A549 (cell line): ENCODE measurements at regions not wholly inside any gene's neighbourhood (a gene's known extent, or its start where the extent isn't known, plus 50 kb on each side); places are given as distances from the start of the nearest gene placed in this dataset.

Source experiments
- ATAC-seq, 2 experiments: fragments of 200-7000 bp in 1 of 2; fragments of >200 bp in 1 of 2; cut with Nextera tagmentation in 1 of 2; cut with Tn5 transposase in 1 of 2; 3 replicates each; pipeline versions ENCODE4 v1.8.0 to v1.9.1; 2018 to 2020; ENCODE audit warnings: mild to moderate bottlenecking in 1 of 2, moderate library complexity in 1 of 2
- CTCF ChIA-PET: fragments of 300-600 bp; sonication (Branson Sonifier 250); formaldehyde crosslinking; extraction: SDS; loops from one replicate; lab custom pipeline; 2021; ENCODE audit warnings: antibody characterized with exemption, inconsistent platforms; lab: Yijun Ruan, JAX
- POLR2A ChIA-PET: fragments of 350-600 bp; formaldehyde crosslinking; extraction: SDS; loops from one replicate; lab custom pipeline; 2021; ENCODE audit warnings: antibody characterized with exemption, inconsistent platforms; lab: Yijun Ruan, JAX
- DNase-seq, 2 experiments: peaks; one replicate each; pipeline versions ENCODE4 v3.0.0 to v3.0.0-alpha.2; 2011 to 2016; ENCODE audit warnings: low read depth in 1 of 2, low spot score in 1 of 2
- FAIRE-seq: peaks from 2 replicates; lab custom pipeline; 2011; peaks lifted over from hg19 to GRCh38; lab: Jason Lieb, UNC
- H3K27ac ChIP-seq, 2 experiments: fragments of >200 bp; sonication (Bioruptor Twin); formaldehyde crosslinking; 3 replicates each; pipeline ENCODE4 v1.5.1; 2016 to 2017
- H3K4me1 ChIP-seq: fragments of >200 bp; sonication (Bioruptor Twin); formaldehyde crosslinking; 3 replicates; pipeline ENCODE4 v1.6.1; 2016
- H3K4me2 ChIP-seq: fragments of >200 bp; sonication (Bioruptor Twin); formaldehyde crosslinking; 3 replicates; pipeline ENCODE4 v1.6.1; 2016
- H3K4me3 ChIP-seq: fragments of >200 bp; sonication (Bioruptor Twin); formaldehyde crosslinking; 3 replicates; pipeline ENCODE4 v1.5.1; 2016
- H3K9me3 ChIP-seq: fragments of >200 bp; sonication (Bioruptor Twin); formaldehyde crosslinking; 3 replicates; pipeline ENCODE4 v1.6.1; 2016
- CEBPB ChIP-seq, 2 experiments: fragments of >200 bp in 1 of 2; sonication (Bioruptor Twin) in 1 of 2; formaldehyde crosslinking in 1 of 2; IDR thresholded peaks; 2 replicates each; pipeline ENCODE4 v1.6.1; 2012 to 2016
- CHD2 ChIP-seq: fragments of 150-350 bp; IDR thresholded peaks from 2 replicates; pipeline ENCODE4 v1.6.1; 2014; ENCODE audit warnings: low read length; ENCODE audit not compliant: partially characterized antibody
- EHF ChIP-seq: fragments of 250-450 bp; sonication (Bioruptor Pico); IDR thresholded peaks from 2 replicates; pipeline ENCODE4 v1.5.0; 2020; ENCODE audit warnings: mild to moderate bottlenecking
- FOSL2 ChIP-seq, 2 experiments: fragments of 450-650 bp in 1 of 2; fragments of >200 bp in 1 of 2; sonication (Bioruptor Twin) in 1 of 2; formaldehyde crosslinking; IDR thresholded peaks; 2 replicates each; pipeline versions ENCODE4 v1.5.0 to v1.6.1; 2016 to 2020; ENCODE audit warnings: mild to moderate bottlenecking in 1 of 2, moderate library complexity in 1 of 2
- HEYL ChIP-seq: fragments of 250-450 bp; sonication (Bioruptor Pico); IDR thresholded peaks from 2 replicates; pipeline ENCODE4 v1.8.0; 2021; ENCODE audit warnings: mild to moderate bottlenecking, moderate library complexity
- JUN ChIP-seq, 2 experiments: fragments of >200 bp; sonication (Bioruptor Twin); formaldehyde crosslinking; IDR thresholded peaks; 2 replicates in 1 of 2; 3 replicates in 1 of 2; pipeline ENCODE4 v1.6.1; 2016 to 2017
- KDM5A ChIP-seq: fragments of 200-600 bp; sonication (generic); IDR thresholded peaks from 2 replicates; pipeline ENCODE4 v1.6.1; 2016; ENCODE audit warnings: antibody characterized with exemption, mild to moderate bottlenecking
- RARB ChIP-seq: fragments of 250-450 bp; sonication (Bioruptor Pico); IDR thresholded peaks from 2 replicates; pipeline ENCODE4 v1.8.0; 2021; ENCODE audit warnings: mild to moderate bottlenecking, moderate library complexity
- RCOR1 ChIP-seq: fragments of 150-350 bp; IDR thresholded peaks from 2 replicates; pipeline ENCODE4 v1.6.1; 2014; ENCODE audit warnings: antibody characterized with exemption, low read length, low read depth
- SREBF2 ChIP-seq: fragments of 450-650 bp; IDR thresholded peaks from 2 replicates; pipeline ENCODE4 v1.6.1; 2014; ENCODE audit warnings: mild to moderate bottlenecking, moderate library complexity
- TFCP2L1 ChIP-seq: fragments of 250-450 bp; sonication (Bioruptor Pico); IDR thresholded peaks from 2 replicates; pipeline ENCODE4 v1.5.0; 2021; ENCODE audit warnings: mild to moderate bottlenecking
- ZNF302 ChIP-seq: fragments of 250-450 bp; sonication (Bioruptor Pico); IDR thresholded peaks from 2 replicates; pipeline ENCODE4 v1.9.0; 2021; ENCODE audit warnings: inconsistent platforms, mild to moderate bottlenecking, moderate library complexity
- WGBS: methylation state at CpG from one replicate; pipeline ENCODE4 v1.1.6; 2017; ENCODE audit errors: missing lambda C conversion rate; 5-methylcytosine and 5-hydroxymethylcytosine counted together
- TF ChIP-seq, protein P1 (sequence below): fragments of 150-350 bp; IDR thresholded peaks from 2 replicates; pipeline ENCODE4 v1.6.1; 2014; ENCODE audit warnings: low read depth, mild to moderate bottlenecking, low read length
- TF ChIP-seq, protein P2 (sequence below): fragments of 250-450 bp; sonication (Bioruptor Pico); IDR thresholded peaks from 2 replicates; pipeline ENCODE4 v1.5.0; 2020; ENCODE audit warnings: low read depth, mild to moderate bottlenecking, moderate library complexity
- TF ChIP-seq, protein P3 (sequence below): fragments of 450-650 bp; IDR thresholded peaks from 2 replicates; pipeline ENCODE4 v1.6.1; 2014; ENCODE audit warnings: antibody characterized with exemption
- TF ChIP-seq, protein P4 (sequence below): fragments of >200 bp; sonication (Bioruptor Twin); formaldehyde crosslinking; IDR thresholded peaks from 2 replicates; pipeline ENCODE4 v1.6.1; 2016
- TF ChIP-seq, protein P5 (sequence below): fragments of 250-450 bp; sonication (Bioruptor Pico); IDR thresholded peaks from 2 replicates; pipeline ENCODE4 v1.5.0; 2021; ENCODE audit warnings: mild to moderate bottlenecking, moderate library complexity, borderline replicate concordance

DNA sequence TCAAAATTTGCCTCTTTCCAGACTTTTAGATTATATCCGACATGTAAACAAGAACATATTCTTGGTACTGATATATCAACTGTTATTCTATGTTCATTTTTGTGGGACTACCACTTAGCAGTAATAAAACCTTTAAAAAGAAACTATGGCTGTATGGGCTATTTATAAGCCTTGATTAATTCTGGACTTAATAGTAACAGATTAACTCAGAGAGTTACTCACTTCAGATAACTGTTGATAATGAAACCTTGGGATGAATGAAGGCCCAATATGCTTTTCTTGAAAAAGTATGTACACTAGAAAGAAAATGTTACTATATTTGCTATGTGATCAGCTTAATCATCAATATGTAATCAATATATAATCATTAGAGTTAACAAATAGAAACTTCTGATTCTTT lies 595.9 kb upstream of the BOD1L1 start:
- Histone ChIP-seq H3K4me1 (no peaks in the 10 kb centered on the region), H3K9me3 (no peaks in the 10 kb centered on the region), H3K27ac (no peak overlapping the region), H3K4me2 (no peak overlapping the region), H3K4me3 (no peak overlapping the region)
- no peak for DNase-seq
- TF ChIP-seq KDM5A = no peak
- POLR2A ChIA-PET = no interaction called here
- FAIRE-seq = no peak
- CTCF ChIA-PET = no interaction called here
- 95% methylated on average over 1 of the region's 1 CpG for WGBS
- no peak for ATAC-seq

DNA sequence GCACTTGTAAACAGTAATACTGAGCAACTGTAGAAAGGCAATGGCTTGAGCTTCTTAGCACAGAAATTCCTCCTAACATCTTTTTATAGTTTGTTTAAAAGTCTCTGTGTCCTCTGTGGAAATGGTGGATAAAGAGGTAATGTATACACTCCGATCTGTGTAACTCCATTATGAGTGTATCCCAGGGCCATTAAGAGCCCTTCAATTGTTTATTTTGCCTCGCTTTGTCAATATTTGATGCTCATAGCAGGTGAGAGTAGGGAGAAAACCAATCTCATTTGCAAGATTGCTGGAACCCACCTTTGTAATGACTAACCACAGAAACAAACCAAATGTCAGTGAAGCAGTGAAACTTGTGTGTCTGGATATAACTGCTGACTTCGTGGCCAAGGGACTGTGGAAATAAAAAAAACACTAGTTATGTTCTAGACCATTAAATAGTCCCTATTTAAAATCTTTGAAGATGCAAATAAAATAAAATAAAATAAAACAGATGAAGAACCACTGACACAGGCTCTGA lies 598.2 kb upstream of the BOD1L1 start:
- WGBS = 37% methylated on average over 3 of the region's 3 CpGs
- POLR2A ChIA-PET = no interaction called here
- Histone ChIP-seq H3K4me2 (no peak overlapping the region), H3K4me3 (no peak overlapping the region), H3K27ac (no peak overlapping the region), H3K4me1 (no peaks in the 10 kb centered on the region), H3K9me3 (no peaks in the 10 kb centered on the region)
- DNase-seq = peak in 1 of 2 experiments; percentile 6
- CTCF ChIA-PET = interaction anchor here (0.6 kb wide), 1 partner anchor 319 kb away, joined by 3 read pairs; no protein-coding TSS in a partner anchor
- no peak for FAIRE-seq
- TF ChIP-seq, protein P1, sequence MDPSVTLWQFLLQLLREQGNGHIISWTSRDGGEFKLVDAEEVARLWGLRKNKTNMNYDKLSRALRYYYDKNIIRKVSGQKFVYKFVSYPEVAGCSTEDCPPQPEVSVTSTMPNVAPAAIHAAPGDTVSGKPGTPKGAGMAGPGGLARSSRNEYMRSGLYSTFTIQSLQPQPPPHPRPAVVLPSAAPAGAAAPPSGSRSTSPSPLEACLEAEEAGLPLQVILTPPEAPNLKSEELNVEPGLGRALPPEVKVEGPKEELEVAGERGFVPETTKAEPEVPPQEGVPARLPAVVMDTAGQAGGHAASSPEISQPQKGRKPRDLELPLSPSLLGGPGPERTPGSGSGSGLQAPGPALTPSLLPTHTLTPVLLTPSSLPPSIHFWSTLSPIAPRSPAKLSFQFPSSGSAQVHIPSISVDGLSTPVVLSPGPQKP = no peak
- no peak for TF ChIP-seq SREBF2
- no peak for TF ChIP-seq JUN (IDR thresholded peaks at IDR 0.05)
- TF ChIP-seq, protein P2, sequence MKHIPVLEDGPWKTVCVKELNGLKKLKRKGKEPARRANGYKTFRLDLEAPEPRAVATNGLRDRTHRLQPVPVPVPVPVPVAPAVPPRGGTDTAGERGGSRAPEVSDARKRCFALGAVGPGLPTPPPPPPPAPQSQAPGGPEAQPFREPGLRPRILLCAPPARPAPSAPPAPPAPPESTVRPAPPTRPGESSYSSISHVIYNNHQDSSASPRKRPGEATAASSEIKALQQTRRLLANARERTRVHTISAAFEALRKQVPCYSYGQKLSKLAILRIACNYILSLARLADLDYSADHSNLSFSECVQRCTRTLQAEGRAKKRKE (CRISPR knock-in tag) = no peak
- no peak for TF ChIP-seq ZNF302 (CRISPR knock-in tag)
- TF ChIP-seq, protein P3, sequence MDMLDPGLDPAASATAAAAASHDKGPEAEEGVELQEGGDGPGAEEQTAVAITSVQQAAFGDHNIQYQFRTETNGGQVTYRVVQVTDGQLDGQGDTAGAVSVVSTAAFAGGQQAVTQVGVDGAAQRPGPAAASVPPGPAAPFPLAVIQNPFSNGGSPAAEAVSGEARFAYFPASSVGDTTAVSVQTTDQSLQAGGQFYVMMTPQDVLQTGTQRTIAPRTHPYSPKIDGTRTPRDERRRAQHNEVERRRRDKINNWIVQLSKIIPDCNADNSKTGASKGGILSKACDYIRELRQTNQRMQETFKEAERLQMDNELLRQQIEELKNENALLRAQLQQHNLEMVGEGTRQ = no peak
- TF ChIP-seq TFCP2L1 = no peak
- no peak for ATAC-seq

DNA sequence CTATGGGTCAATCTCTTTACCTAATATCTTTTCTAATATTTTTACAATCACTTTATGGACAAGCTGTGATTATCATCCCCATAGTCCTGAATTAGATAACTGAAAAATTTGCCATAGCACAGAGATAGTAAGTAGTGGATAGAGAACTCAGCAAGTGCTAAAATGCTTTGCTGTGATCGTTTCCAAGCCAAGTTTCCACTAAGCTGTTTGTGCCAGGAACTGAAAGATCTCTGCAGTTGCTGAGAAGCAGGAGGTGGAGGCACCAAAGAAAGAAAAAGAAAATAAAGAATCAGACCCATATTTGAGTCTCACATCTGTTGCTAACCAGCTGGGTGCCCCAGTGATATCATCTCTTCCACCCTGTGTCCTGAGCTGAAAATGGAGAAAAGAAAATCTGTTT lies 605.6 kb upstream of the BOD1L1 start:
- DNase-seq (no peak), ATAC-seq (no peak), FAIRE-seq (no peak)
- CTCF ChIA-PET = no interaction called here
- TF ChIP-seq CHD2 = no peak
- TF ChIP-seq, protein P4, sequence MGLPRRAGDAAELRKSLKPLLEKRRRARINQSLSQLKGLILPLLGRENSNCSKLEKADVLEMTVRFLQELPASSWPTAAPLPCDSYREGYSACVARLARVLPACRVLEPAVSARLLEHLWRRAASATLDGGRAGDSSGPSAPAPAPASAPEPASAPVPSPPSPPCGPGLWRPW = no peak
- TF ChIP-seq, protein P5, sequence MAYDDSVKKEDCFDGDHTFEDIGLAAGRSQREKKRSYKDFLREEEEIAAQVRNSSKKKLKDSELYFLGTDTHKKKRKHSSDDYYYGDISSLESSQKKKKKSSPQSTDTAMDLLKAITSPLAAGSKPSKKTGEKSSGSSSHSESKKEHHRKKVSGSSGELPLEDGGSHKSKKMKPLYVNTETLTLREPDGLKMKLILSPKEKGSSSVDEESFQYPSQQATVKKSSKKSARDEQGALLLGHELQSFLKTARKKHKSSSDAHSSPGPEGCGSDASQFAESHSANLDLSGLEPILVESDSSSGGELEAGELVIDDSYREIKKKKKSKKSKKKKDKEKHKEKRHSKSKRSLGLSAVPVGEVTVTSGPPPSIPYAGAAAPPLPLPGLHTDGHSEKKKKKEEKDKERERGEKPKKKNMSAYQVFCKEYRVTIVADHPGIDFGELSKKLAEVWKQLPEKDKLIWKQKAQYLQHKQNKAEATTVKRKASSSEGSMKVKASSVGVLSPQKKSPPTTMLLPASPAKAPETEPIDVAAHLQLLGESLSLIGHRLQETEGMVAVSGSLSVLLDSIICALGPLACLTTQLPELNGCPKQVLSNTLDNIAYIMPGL (CRISPR knock-in tag) = no peak
- no peak overlapping the region for H3K27ac ChIP-seq
- no peak overlapping the region for H3K4me3 ChIP-seq
- H3K4me2 ChIP-seq = no peak overlapping the region
- H3K9me3 ChIP-seq = no peaks in the 10 kb centered on the region
- POLR2A ChIA-PET = no interaction called here
- H3K4me1 ChIP-seq = no peaks in the 10 kb centered on the region
- WGBS = 33% methylated on average over 1 of the region's 1 CpG

DNA sequence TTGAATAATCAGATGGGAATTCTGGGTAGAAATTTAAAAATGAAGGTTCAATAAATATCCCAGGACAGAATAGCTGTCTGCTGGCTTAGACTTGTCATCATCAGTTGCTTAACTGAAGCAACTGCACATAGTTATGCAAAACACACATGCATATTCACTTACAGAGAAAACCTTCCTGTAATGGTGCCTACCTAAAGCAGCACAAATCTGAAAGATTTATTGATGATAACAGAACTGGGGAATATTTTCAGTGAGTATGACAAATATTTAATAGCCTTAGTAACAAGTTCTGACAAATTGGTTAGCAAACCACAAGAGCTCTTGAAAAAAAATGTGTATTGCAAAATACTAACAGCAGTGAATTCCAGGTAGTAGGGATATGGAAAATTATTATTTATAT lies 606.8 kb upstream of the BOD1L1 start:
- CTCF ChIA-PET = interaction anchor here (0.6 kb wide), 1 partner anchor 1291 kb away, joined by 3 read pairs; no protein-coding TSS in a partner anchor
- no peak for ATAC-seq
- POLR2A ChIA-PET = no interaction called here
- H3K4me1 ChIP-seq = no peaks in the 10 kb centered on the region
- FAIRE-seq = no peak
- no peak overlapping the region for H3K27ac ChIP-seq
- no peak for DNase-seq
- TF ChIP-seq RARB (CRISPR knock-in tag) (no peak), SREBF2 (no peak), FOSL2 (IDR thresholded peaks at IDR 0.05) (no peak), FOSL2 (CRISPR knock-in tag; IDR thresholded peaks at IDR 0.05) (no peak), RCOR1 (no peak), CEBPB (IDR thresholded peaks at IDR 0.05) (no peak), HEYL (CRISPR knock-in tag) (no peak), EHF (CRISPR knock-in tag) (no peak)
- TF ChIP-seq, all 56 proteins: peak for 0
- no peak overlapping the region for H3K4me2 ChIP-seq
- H3K4me3 ChIP-seq = no peak overlapping the region
- H3K9me3 ChIP-seq = peaks cover 2% of the 10 kb centered on the region; the same call in 1 of the 3 replicates
